SU-DHL-6 (cell line): ENCODE measurements at regions not wholly inside any gene's neighbourhood (a gene's known extent, or its start where the extent isn't known, plus 50 kb on each side); places are given as distances from the start of the nearest gene placed in this dataset.

Experiments used
- CTCF ChIP-seq: fragments of 200-600 bp; sonication (generic); IDR thresholded peaks from one replicate; pipeline ENCODE4 v1.5.1; 2017; ENCODE audit warnings: antibody characterized with exemption, mild to moderate bottlenecking, low read length, moderate library complexity; ENCODE audit not compliant: insufficient read depth, poor library complexity, severe bottlenecking
- EZH2phosphoT487 ChIP-seq: fragments of 200-600 bp; sonication (generic), shearing (Covaris generic); conservative IDR thresholded peaks from 2 replicates; pipeline ENCODE4 v1.6.1; 2018; ENCODE audit warnings: mild to moderate bottlenecking, antibody characterized with exemption, low read length, moderate library complexity, mixed read lengths

- TF ChIP-seq CTCF (no peak), EZH2phosphoT487 (no peak)
Measured at GRCh38 chr12:63400318-63400717, 249.3 kb upstream of the AVPR1A start.
